GM12878 (cell line): ENCODE measurements at regions not wholly inside any gene's neighbourhood (a gene's known extent, or its start where the extent isn't known, plus 50 kb on each side); places are given as distances from the start of the nearest gene placed in this dataset.

Experiments used
- ATAC-seq: fragments of 200-7000 bp; cut with Tn5 transposase; 3 replicates; pipeline ENCODE4 v1.9.1; 2020; ENCODE audit warnings: mild to moderate bottlenecking, moderate library complexity
- BruUV-seq: library from RNA; stranded (reverse); fragments of 400-500 nt; replicated peaks from 2 replicates; lab custom pipeline; 2021; lab: Mats Ljungman, UMichigan
- CTCF ChIA-PET: fragments of 300-600 bp; sonication (Branson Sonifier 250); formaldehyde crosslinking; extraction: SDS; loops from one replicate; lab custom pipeline; 2021; ENCODE audit warnings: inconsistent platforms; lab: Yijun Ruan, JAX
- POLR2A ChIA-PET: fragments of 350-600 bp; formaldehyde crosslinking; extraction: SDS; loops from one replicate; lab custom pipeline; 2021; ENCODE audit warnings: inconsistent platforms; lab: Charles Lee
- RAD21 ChIA-PET: fragments of 300-600 bp; sonication (Branson Sonifier 250); formaldehyde crosslinking; loops from one replicate; lab custom pipeline; 2023; ENCODE audit warnings: antibody characterized with exemption; ENCODE audit not compliant: unreplicated experiment; lab: Charles Lee
- SMC1A ChIA-PET: fragments of 300-600 bp; sonication (Branson Sonifier 250); formaldehyde crosslinking; loops from one replicate; lab custom pipeline; 2023; ENCODE audit not compliant: unreplicated experiment, uncharacterized antibody; lab: Charles Lee
- DNase-seq: peaks from one replicate; pipeline ENCODE4 v3.0.0-alpha.2; 2011; ENCODE audit warnings: low read depth, low spot score
- FAIRE-seq: peaks from 3 replicates; lab custom pipeline; 2011; peaks lifted over from hg19 to GRCh38; lab: Jason Lieb, UNC
- H2AFZ ChIP-seq: 2 replicates; pipeline ENCODE4 v1.6.0; 2011; ENCODE audit warnings: low read depth, low read length, control low read depth; ENCODE audit not compliant: control insufficient read depth
- H3K27ac ChIP-seq: 2 replicates; pipeline ENCODE4 v1.5.1; 2011; ENCODE audit warnings: control low read depth; ENCODE audit not compliant: control insufficient read depth, insufficient read depth
- H3K27me3 ChIP-seq, 2 experiments: replicated peaks in 1 of 2; 2 replicates each; pipeline versions ENCODE4 v1.6.0 to v1.6.1; 2011; ENCODE audit warnings: low read length in 1 of 2; ENCODE audit not compliant: control insufficient read depth in 2 of 2, insufficient read depth in 2 of 2
- H3K36me3 ChIP-seq, 2 experiments: 2 replicates each; pipeline ENCODE4 v1.5.1; 2011; ENCODE audit warnings: low read length in 1 of 2; ENCODE audit not compliant: control insufficient read depth in 2 of 2, insufficient read depth in 2 of 2
- H3K4me1 ChIP-seq: 2 replicates; pipeline ENCODE4 v1.6.1; 2011; ENCODE audit warnings: mild to moderate bottlenecking, low read length, moderate library complexity, mixed read lengths; ENCODE audit not compliant: control insufficient read depth, insufficient read depth
- H3K4me2 ChIP-seq: 2 replicates; pipeline ENCODE4 v1.6.0; 2011; ENCODE audit warnings: control low read depth; ENCODE audit not compliant: control insufficient read depth, insufficient read depth
- H3K4me3 ChIP-seq: fragments of 200-600 bp; sonication (generic); 2 replicates; pipeline ENCODE4 v1.5.1; 2016
- H3K79me2 ChIP-seq: 2 replicates; pipeline ENCODE4 v1.6.0; 2011; ENCODE audit warnings: low read length; ENCODE audit not compliant: control insufficient read depth, insufficient read depth
- H3K9ac ChIP-seq: 2 replicates; pipeline ENCODE4 v1.8.0; 2011; ENCODE audit warnings: low read length, control low read depth, mixed read lengths; ENCODE audit not compliant: control insufficient read depth, insufficient read depth
- H3K9me3 ChIP-seq: replicated peaks from 3 replicates; pipeline ENCODE4 v1.5.1; 2011; ENCODE audit warnings: mild to moderate bottlenecking, low read length; ENCODE audit not compliant: control insufficient read depth, insufficient read depth
- H4K20me1 ChIP-seq: 2 replicates; pipeline ENCODE4 v1.6.0; 2011; ENCODE audit not compliant: control insufficient read depth, insufficient read depth
- JUNB ChIP-seq: IDR thresholded peaks from 2 replicates; pipeline ENCODE4 v1.6.1; 2016; ENCODE audit warnings: antibody characterized with exemption, mild to moderate bottlenecking
- KAT2A ChIP-seq: conservative IDR thresholded peaks from 2 replicates; pipeline ENCODE4 v1.6.1; 2011; ENCODE audit warnings: low read depth, low read length; ENCODE audit not compliant: control insufficient read depth
- MAX ChIP-seq: IDR thresholded peaks from 2 replicates; pipeline ENCODE4 v1.6.1; 2012; ENCODE audit warnings: low read depth, low read length, improper control_type of control experiment
- MEF2A ChIP-seq: IDR thresholded peaks from 2 replicates; pipeline ENCODE4 v1.6.1; 2011; ENCODE audit warnings: low read depth, mild to moderate bottlenecking, low read length, moderate library complexity; ENCODE audit not compliant: insufficient read depth
- RCOR1 ChIP-seq: conservative IDR thresholded peaks from 2 replicates; pipeline ENCODE4 v1.6.1; 2012; ENCODE audit warnings: low read depth, low read length, improper control_type of control experiment
- SMAD1 ChIP-seq: fragments of 450-650 bp; IDR thresholded peaks from 2 replicates; pipeline ENCODE4 v1.6.1; 2018; ENCODE audit warnings: mild to moderate bottlenecking, low read depth; ENCODE audit not compliant: partially characterized antibody
- SPI1 ChIP-seq: IDR thresholded peaks from 2 replicates; pipeline ENCODE4 v1.6.1; 2011; ENCODE audit warnings: low read depth, mild to moderate bottlenecking, low read length, moderate library complexity, borderline replicate concordance; ENCODE audit not compliant: insufficient read depth
- WRNIP1 ChIP-seq: IDR thresholded peaks from 2 replicates; pipeline ENCODE4 v1.6.1; 2011; ENCODE audit warnings: low read depth, low read length, improper control_type of control experiment, borderline replicate concordance
- ZBED1 ChIP-seq: IDR thresholded peaks from 2 replicates; pipeline ENCODE4 v1.6.1; 2016; ENCODE audit warnings: borderline replicate concordance
- ZBTB40 ChIP-seq: fragments of 450-650 bp; IDR thresholded peaks from 2 replicates; pipeline ENCODE4 v1.6.1; 2016; ENCODE audit warnings: mild to moderate bottlenecking, moderate library complexity, borderline replicate concordance
- ZNF217 ChIP-seq: fragments of 450-650 bp; IDR thresholded peaks from 2 replicates; pipeline ENCODE4 v1.6.1; 2017; ENCODE audit warnings: antibody characterized with exemption, mild to moderate bottlenecking
- ZZZ3 ChIP-seq: IDR thresholded peaks from 2 replicates; pipeline ENCODE4 v1.6.1; 2011; ENCODE audit warnings: low read depth; ENCODE audit not compliant: control insufficient read depth, insufficient read length
- WGBS: methylation state at CpG from one replicate; pipeline ENCODE4 v1.1.6; 2016; ENCODE audit warnings: low lambda C conversion rate; ENCODE audit not compliant: insufficient replicate concordance, insufficient coverage; ENCODE audit errors: missing lambda C conversion rate; 5-methylcytosine and 5-hydroxymethylcytosine counted together
- in situ Hi-C: fragments of 300-500 bp; cut with MboI; formaldehyde crosslinking; loops from 9 replicates; pipeline ENCODE4 v1.14.3; 2018; ENCODE audit warnings: mixed read lengths
- intact Hi-C: fragments of 100-400 bp; cut with micrococcal nuclease; formaldehyde crosslinking; loops from one replicate; pipeline ENCODE4 v1.14.2; 2022; ENCODE audit not compliant: unreplicated experiment
- TF ChIP-seq, protein P1 (sequence below): IDR thresholded peaks from 2 replicates; pipeline ENCODE4 v1.6.1; 2012; ENCODE audit warnings: low read depth, low read length, improper control_type of control experiment

DNA sequence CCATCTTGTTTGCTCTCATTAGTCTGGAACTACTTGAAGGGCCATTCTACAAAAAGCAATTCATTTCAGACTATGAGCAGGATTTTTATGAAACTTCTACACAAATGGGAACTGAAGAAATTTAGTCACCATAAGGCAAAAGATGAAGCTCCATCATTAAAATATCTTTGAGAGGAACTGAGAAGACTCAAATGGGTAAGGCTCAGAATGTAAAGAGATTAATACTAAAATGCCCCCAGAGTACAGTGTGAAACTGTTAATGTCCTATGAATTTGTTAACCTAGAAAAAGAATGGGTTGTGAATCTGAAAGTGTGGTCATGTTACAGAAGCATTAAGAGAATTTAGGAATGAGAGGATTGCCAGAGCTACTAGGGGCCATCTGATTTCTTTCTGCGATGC, 77.9 kb upstream of the SLC7A11 start (continued):
- no peak for TF ChIP-seq ZBTB40
- peak; percentile 42; the same call in 1 of the 2 replicates for TF ChIP-seq SPI1
- no peak for TF ChIP-seq WRNIP1

DNA sequence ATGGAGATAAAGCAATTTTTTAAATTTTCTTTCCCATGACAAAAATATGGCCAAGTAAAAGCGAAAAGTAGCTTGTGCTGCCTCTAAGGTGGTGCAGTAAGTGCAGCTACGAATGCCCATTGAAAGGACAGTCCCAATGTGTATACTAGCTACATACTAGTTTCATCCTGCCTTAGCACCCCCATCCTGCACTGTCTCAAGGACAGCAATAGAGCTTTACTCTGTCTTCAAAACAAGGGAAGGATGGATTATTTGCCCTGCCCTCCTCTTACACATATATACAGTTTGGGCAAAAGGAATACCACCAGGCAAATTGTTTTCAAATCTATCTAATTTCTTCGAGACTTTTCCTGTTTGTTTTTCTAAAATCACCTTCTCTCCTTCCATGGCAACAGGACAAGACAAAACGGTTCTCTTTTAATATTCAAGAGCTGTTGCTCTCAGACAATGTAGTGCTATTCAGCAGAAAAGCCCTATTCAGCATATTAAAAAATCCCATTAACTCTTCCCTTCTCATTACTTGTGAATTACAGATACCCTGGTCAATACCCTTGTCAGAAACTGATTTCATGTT, 75.1 kb upstream of the SLC7A11 start:
- intact Hi-C loops (no loop called here), in situ Hi-C loops (no loop called here)
- BruUV-seq = no TSS peak
- no peak overlapping the region for H3K9ac ChIP-seq
- H3K27me3 ChIP-seq = no peaks in the 10 kb centered on the region
- DNase-seq (no peak), ATAC-seq (no peak), FAIRE-seq (no peak)
- no peaks in the 10 kb centered on the region for H3K36me3 ChIP-seq
- H4K20me1 ChIP-seq = no peaks in the 10 kb centered on the region
- H3K9me3 ChIP-seq = no peaks in the 10 kb centered on the region; the same call in 2 of the 3 replicates
- CTCF ChIA-PET = no interaction called here
- no peaks in the 10 kb centered on the region for H3K4me1 ChIP-seq
- WGBS = 1% methylated on average over 4 of the region's 4 CpGs
- no peak overlapping the region for H3K4me3 ChIP-seq
- H3K4me2 ChIP-seq = no peak overlapping the region
- RAD21 ChIA-PET = no interaction called here
- no peak overlapping the region for H2AFZ ChIP-seq
- no peak overlapping the region for H3K27ac ChIP-seq
- SMC1A ChIA-PET = interaction anchor here (0.6 to 1.1 kb wide), 4 partner anchors 18 to 88 kb away, joined by 3 read pairs; no protein-coding TSS in a partner anchor
- H3K79me2 ChIP-seq = no peaks in the 10 kb centered on the region
- POLR2A ChIA-PET = no interaction called here
- TF ChIP-seq MEF2A (no peak), ZNF217 (no peak), KAT2A (no peak), ZBED1 (no peak), SMAD1 (no peak), ZBTB40 (no peak), ZZZ3 (no peak), JUNB (no peak), RCOR1 (no peak), MAX (no peak)
- TF ChIP-seq, protein P1, sequence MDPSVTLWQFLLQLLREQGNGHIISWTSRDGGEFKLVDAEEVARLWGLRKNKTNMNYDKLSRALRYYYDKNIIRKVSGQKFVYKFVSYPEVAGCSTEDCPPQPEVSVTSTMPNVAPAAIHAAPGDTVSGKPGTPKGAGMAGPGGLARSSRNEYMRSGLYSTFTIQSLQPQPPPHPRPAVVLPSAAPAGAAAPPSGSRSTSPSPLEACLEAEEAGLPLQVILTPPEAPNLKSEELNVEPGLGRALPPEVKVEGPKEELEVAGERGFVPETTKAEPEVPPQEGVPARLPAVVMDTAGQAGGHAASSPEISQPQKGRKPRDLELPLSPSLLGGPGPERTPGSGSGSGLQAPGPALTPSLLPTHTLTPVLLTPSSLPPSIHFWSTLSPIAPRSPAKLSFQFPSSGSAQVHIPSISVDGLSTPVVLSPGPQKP = no peak
